Stomach (tissue), 8 donors: ENCODE measurements at regions not wholly inside any gene's neighbourhood (a gene's known extent, or its start where the extent isn't known, plus 50 kb on each side); places are given as distances from the start of the nearest gene placed in this dataset.

ENCODE experiments used
- DNase-seq, 2 donors: peaks; one replicate each; pipeline versions ENCODE4 v3.0.0 to v3.0.0-alpha.2; 2013 to 2019
- H3K27ac ChIP-seq, 5 donors: fragments of 200-600 bp in 4 of 5; sonication (generic) in 4 of 5; one replicate each; pipeline ENCODE4 v1.5.1; 2013 to 2019; ENCODE audit warnings: mild to moderate bottlenecking in 1 of 5, moderate library complexity in 1 of 5
- H3K27me3 ChIP-seq, 3 donors: fragments of 200-600 bp; sonication (generic); one replicate each; pipeline ENCODE4 v1.5.1; 2017 to 2019; ENCODE audit warnings: mixed run types in 1 of 3
- H3K36me3 ChIP-seq, 4 donors: fragments of 200-600 bp; sonication (generic); 1 replicate in 3 of 4; 2 replicates in 1 of 4; pipeline ENCODE4 v1.5.1; 2016 to 2019
- H3K4me1 ChIP-seq, 4 donors: fragments of 200-600 bp; sonication (generic); one replicate each; pipeline ENCODE4 v1.5.1; 2016 to 2019
- H3K4me3 ChIP-seq, 4 donors: fragments of 200-600 bp; sonication (generic) in 3 of 4; one replicate each; pipeline ENCODE4 v1.5.1; 2016 to 2019; ENCODE audit warnings: mild to moderate bottlenecking in 1 of 4
- H3K9me3 ChIP-seq, 4 donors: fragments of 200-600 bp; sonication (generic); one replicate each; pipeline ENCODE4 v1.5.1; 2016 to 2019
- CTCF ChIP-seq, 7 experiments: fragments of 450-650 bp in 4 of 7; fragments of 200-600 bp in 3 of 7; sonication (generic) in 3 of 7; IDR thresholded peaks; one replicate each; pipeline ENCODE4 v1.5.1; 2016 to 2019; ENCODE audit warnings: antibody characterized with exemption in 7 of 7, control low read depth in 2 of 7, mild to moderate bottlenecking in 1 of 7
- EP300 ChIP-seq: sonication (generic); formaldehyde crosslinking; IDR thresholded peaks from one replicate; pipeline ENCODE4 v1.6.1; 2017; ENCODE audit warnings: antibody characterized with exemption
- POLR2A ChIP-seq, 4 donors: fragments of 450-650 bp; IDR thresholded peaks; one replicate each; pipeline ENCODE4 v1.6.1; 2016; ENCODE audit warnings: antibody characterized with exemption in 4 of 4, control low read depth in 2 of 4, mild to moderate bottlenecking in 1 of 4, moderate library complexity in 1 of 4
- POLR2AphosphoS5 ChIP-seq, 3 donors: sonication (generic); formaldehyde crosslinking; IDR thresholded peaks; one replicate each; pipeline ENCODE4 v1.6.1; 2016; ENCODE audit warnings: antibody characterized with exemption in 3 of 3
- WGBS, 5 donors: extraction: QIAGEN DNeasy Blood & Tissue Kit in 3 of 5; methylation state at CpG; one replicate each; pipeline versions ENCODE4 v1.1.5 to v1.1.7; 2013 to 2018; 5-methylcytosine and 5-hydroxymethylcytosine counted together
- intact Hi-C: fragments of 100-400 bp; cut with DNase I; formaldehyde crosslinking; loops from one replicate; pipeline ENCODE4 v1.15.1; 2023; ENCODE audit warnings: low total_unique reads
- donor health status: healthy with polysubstance abuse.
- donor health status: Bipolar disorder and iron deficiency.
- donor health status: healthy.

- no peaks in the 10 kb centered on the region for H3K36me3 ChIP-seq
- H3K4me3 ChIP-seq = no peak overlapping the region
- H3K4me1 ChIP-seq = no peaks in the 10 kb centered on the region
- H3K27ac ChIP-seq = no peak overlapping the region
- peaks cover 0 to 22% (median 0%) of the 10 kb centered on the region in 3 donors for H3K27me3 ChIP-seq
- H3K9me3 ChIP-seq = no peaks in the 10 kb centered on the region
- 40 to 58% (median 45%) methylated on average over 10 of the region's 10 CpGs for WGBS, 5 donors
- TF ChIP-seq POLR2A (IDR thresholded peaks at IDR 0.05) (no peak), CTCF (IDR thresholded peaks at IDR 0.05) (no peak), POLR2AphosphoS5 (IDR thresholded peaks at IDR 0.05) (no peak), EP300 (no peak)
- intact Hi-C loops = no loop called here
- DNase-seq = no peak
Measured at GRCh38 chr16:50910736-50911100, 168.8 kb downstream of the CYLD start.

GRCh38 chr16:50909831-50910735 lies 168.2 kb downstream of the CYLD start:
- Histone ChIP-seq H3K4me3 (no peak overlapping the region), H3K4me1 (no peaks in the 10 kb centered on the region), H3K36me3 (no peaks in the 10 kb centered on the region), H3K27me3 (peaks cover 0 to 22% (median 0%) of the 10 kb centered on the region in 3 donors), H3K27ac (no peak overlapping the region), H3K9me3 (no peaks in the 10 kb centered on the region)
- no peak for TF ChIP-seq CTCF (IDR thresholded peaks at IDR 0.05)
- TF ChIP-seq POLR2AphosphoS5 (IDR thresholded peaks at IDR 0.05) = no peak
- no peak for TF ChIP-seq POLR2A (IDR thresholded peaks at IDR 0.05)
- TF ChIP-seq EP300 = no peak
- DNase-seq = no peak
- 55 to 73% (median 58%) methylated on average over 10 of the region's 10 CpGs for WGBS, 5 donors
- intact Hi-C loops = no loop called here

GRCh38 chr16:50908468-50908867 lies 166.6 kb downstream of the CYLD start:
- TF ChIP-seq CTCF (IDR thresholded peaks at IDR 0.05) (no peak), POLR2AphosphoS5 (IDR thresholded peaks at IDR 0.05) (no peak), EP300 (no peak), POLR2A (IDR thresholded peaks at IDR 0.05) (no peak)
- 76 to 88% (median 82%) methylated on average over 7 of the region's 7 CpGs for WGBS, 5 donors
- Histone ChIP-seq H3K36me3 (no peaks in the 10 kb centered on the region), H3K27me3 (peaks cover 0 to 16% (median 0%) of the 10 kb centered on the region in 3 donors), H3K4me1 (no peaks in the 10 kb centered on the region), H3K4me3 (no peak overlapping the region), H3K9me3 (no peaks in the 10 kb centered on the region), H3K27ac (no peak overlapping the region)
- no peak for DNase-seq
- intact Hi-C loops = no loop called here

GRCh38 chr16:50906454-50906853 lies 164.6 kb downstream of the CYLD start:
- no peak for TF ChIP-seq CTCF (IDR thresholded peaks at IDR 0.05)
- no peak for TF ChIP-seq EP300
- no peak for TF ChIP-seq POLR2A (IDR thresholded peaks at IDR 0.05)
- no peak for TF ChIP-seq POLR2AphosphoS5 (IDR thresholded peaks at IDR 0.05)
- Histone ChIP-seq H3K27me3 (peaks cover 0 to 5% (median 0%) of the 10 kb centered on the region in 3 donors), H3K9me3 (no peaks in the 10 kb centered on the region), H3K4me3 (no peak overlapping the region), H3K27ac (no peak overlapping the region), H3K36me3 (no peaks in the 10 kb centered on the region), H3K4me1 (no peaks in the 10 kb centered on the region)
- no peak for DNase-seq
- 59 to 71% (median 67%) methylated on average over 10 of the region's 10 CpGs for WGBS, 5 donors
- intact Hi-C loops = no loop called here
